NCI-H1105 treated with DMSO at 0.1 percent for 48 hours (cell line): ENCODE measurements at regions not wholly inside any gene's neighbourhood (a gene's known extent, or its start where the extent isn't known, plus 50 kb on each side); places are given as distances from the start of the nearest gene placed in this dataset.
A peak's percentile ranks its signal among the peaks of the same experiment; 100 is the strongest.
"Not testable (repeated sequence)": the region's sequence is repeated elsewhere in the genome, so short reads cannot be mapped to it uniquely, and the experiment has no call there.

Experiments used
- DNase-seq: peaks from one replicate; lab custom pipeline; 2025; lab: John Stamatoyannopoulos, UW

- DNase-seq: no peak
Measured at GRCh38 chr7:53596230-53596629, 560.8 kb downstream of the POM121L12 start.

DNA sequence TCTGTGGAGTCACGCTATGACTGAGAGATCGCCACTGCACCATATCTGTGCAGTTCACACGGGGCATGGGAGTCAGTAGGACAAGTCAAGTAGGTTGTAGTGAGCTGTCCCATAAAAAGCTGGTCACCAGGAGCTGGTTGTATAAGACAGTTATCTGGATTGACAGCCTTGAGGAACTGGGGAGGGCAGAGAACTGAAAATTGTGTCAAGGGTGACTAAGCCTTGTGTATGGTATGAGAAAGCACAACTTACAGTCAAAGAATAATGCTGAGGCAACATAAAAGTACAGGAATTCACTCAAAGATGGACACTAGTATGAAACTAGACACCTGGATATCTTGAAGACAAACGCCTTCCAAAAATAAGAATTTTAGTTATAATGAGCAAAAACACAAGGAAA lies 564.9 kb downstream of the POM121L12 start:
- no peak for DNase-seq

GRCh38 chr7:53602817-53603418 lies 567.5 kb downstream of the POM121L12 start:
- DNase-seq: no peak

DNA sequence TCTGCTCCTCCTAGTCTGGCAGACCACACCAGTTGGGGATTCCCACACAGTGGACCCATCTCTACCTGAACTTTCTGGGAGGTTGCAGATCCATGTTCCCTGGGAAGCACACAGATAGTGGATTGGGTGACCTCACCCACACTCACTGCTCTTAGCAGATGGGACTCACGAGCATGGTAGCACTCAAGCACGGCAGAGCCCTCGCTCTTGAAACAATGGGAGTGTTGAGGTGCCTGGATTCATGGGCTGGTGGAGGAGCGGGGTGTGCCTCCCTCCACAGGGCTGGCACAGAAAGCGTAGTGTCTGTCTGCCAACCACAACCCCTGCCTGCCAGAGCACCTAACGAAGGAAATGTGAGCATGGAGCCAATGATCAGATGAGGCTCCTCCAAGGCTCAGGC lies 568.0 kb downstream of the POM121L12 start:
- no peak for DNase-seq

- DNase-seq: no peak
Measured at GRCh38 chr7:53604201-53604600, 568.8 kb downstream of the POM121L12 start.

- DNase-seq: no peak
Measured at GRCh38 chr7:53607961-53608360, 572.5 kb downstream of the POM121L12 start.

GRCh38 chr7:53609185-53609584 lies 573.8 kb downstream of the POM121L12 start:
- DNase-seq: no peak

DNA sequence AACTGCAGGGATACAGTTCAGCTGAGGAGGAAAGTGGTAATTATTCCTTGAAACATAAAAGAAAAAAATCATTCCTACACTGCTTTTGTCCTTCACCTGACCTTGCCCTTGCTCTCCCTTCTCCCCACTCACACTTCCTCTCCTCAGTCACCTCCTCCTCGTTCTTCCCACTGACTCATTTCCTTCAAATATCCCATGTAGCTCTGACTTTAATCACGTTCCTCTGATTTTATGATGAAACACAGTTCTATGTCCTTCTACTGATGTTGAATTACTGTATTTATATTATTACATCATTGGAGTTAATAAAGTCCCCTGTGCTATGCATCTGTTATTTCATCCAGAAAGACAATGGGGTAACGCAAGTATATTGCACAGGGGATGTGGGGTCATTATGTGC lies 575.6 kb downstream of the POM121L12 start:
- no peak for DNase-seq

- DNase-seq: no peak
Measured at GRCh38 chr7:53624356-53624755, 588.9 kb downstream of the POM121L12 start.

DNA sequence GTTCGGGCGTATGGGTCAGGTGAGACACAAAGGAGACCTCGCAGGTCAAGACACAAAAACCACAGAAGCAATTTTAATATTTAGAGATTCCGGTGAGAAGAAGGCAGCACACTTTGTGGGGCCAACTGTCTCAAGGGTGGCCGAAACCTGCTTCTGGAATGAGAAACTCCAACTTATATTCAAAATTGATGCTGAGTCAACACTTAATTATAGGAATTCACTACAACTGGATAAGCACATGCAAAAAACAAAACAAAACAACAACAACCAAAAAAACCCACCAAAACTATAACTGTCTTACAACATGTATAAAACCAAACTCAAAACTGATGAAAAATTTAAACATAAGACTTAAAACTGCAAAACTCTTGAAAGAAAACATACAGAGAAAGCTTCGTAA lies 593.3 kb downstream of the POM121L12 start:
- DNase-seq: no peak

GRCh38 chr7:53635251-53635650 lies 599.8 kb downstream of the POM121L12 start:
- not testable (repeated sequence) for DNase-seq

GRCh38 chr7:53638517-53638916 lies 603.1 kb downstream of the POM121L12 start:
- no peak for DNase-seq

DNA sequence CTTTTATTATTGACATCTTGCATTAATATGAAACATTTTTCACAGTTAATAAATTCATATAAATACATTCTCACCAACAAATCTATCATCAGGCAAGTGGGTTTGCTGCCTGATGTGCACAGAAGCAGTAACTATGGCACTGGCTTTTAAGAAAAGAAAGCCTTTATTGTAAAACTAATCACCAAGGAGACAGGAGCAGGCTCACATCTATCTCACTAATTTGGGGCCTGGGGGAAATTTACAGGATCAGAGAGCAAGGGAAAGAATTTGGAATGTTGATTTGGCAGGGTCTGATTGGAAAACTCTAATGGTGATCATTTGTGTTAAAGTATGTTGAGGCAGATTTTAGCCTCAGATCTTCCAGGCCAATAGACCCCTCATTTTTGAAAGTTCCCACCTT lies 605.7 kb downstream of the POM121L12 start:
- no peak for DNase-seq

- DNase-seq: no peak
Measured at GRCh38 chr7:53642361-53642760, 606.9 kb downstream of the POM121L12 start.

DNA sequence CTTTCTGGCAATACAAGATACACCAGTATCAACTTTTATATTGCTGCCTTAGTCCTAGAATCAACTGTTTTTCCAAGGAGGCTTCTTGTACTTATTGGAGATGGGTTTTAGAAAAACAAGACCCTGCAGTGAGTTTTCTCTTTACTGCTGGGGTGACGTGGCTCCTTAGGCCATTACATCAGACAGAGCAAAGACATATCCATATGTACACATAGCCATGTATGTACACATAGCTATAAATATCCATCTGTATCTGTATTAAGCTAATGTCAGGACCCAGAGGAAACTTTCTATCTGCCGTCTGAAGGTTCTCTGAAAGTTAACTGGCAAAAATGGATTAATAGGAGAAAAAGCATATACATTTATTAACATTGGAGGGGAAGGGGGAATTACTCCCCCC lies 607.4 kb downstream of the POM121L12 start:
- no peak for DNase-seq

DNA sequence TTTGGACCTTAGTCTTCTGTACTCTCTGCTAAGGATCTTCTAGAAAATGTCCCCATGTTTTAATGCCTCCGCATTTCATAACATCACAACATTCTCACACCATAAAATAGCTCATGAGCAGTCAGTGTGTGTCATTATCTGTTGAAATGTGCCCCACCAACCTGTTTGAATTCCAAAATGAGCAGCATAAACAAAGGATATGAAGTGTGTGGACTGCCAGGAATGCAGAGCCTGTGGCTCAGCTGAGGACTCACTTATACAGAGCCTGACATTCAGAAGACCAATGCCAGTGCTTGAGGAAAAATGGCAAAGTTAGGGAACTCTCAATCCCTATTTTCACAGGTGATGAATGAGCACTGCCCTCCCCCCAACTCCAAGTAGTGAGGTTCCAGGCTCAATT lies 621.4 kb downstream of the POM121L12 start:
- no peak for DNase-seq

GRCh38 chr7:53657586-53657985 lies 622.2 kb downstream of the POM121L12 start:
- DNase-seq: no peak

DNA sequence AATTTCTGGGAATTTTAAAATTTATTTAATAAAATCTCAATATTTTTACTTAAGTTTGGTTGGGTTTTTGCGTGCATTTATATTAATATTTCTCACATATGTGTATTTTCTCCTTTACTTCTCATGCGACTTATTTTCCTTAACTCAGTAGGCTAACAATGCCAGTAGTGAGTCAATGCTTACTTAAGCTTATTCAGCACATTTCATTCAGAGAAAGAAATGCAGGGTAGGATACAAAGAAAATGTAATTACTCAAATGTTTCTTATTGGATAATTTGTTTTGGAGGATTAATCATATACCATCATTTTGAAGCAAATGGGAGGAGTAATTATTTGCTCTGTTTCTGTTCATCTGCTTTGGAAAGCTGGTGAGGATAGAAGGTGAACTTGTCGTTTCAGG lies 623.5 kb downstream of the POM121L12 start:
- DNase-seq: no peak

DNA sequence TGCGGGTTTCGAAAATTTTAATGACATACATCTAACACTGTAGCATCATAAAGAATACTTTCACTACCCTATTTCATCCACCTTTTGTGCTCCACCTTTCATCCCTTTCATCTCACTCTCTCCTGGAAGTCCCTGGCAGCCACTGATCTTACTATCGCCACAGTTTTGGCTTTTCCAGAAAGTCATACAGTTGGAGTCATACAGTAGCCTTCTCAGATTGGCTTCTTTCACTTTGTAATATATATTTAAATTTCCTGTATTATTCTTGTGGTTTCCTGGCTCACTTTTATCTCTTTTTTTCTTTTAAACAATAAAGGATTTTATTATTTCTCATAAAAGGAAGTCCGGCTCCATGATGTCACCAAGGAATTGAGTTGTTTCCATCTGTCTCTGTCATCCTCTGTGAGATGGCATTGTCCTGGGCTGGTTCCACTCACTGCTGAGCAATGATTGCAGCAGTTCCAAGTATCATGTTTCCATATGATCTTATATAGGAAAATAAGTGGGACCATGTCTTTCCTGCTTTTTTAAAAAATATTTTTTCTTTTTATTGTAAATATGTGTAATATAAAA lies 626.3 kb downstream of the POM121L12 start:
- no peak for DNase-seq

- DNase-seq: no peak
Measured at GRCh38 chr7:53672681-53673080, 637.2 kb downstream of the POM121L12 start.

GRCh38 chr7:53675835-53676234 lies 640.4 kb downstream of the POM121L12 start:
- no peak for DNase-seq

DNA sequence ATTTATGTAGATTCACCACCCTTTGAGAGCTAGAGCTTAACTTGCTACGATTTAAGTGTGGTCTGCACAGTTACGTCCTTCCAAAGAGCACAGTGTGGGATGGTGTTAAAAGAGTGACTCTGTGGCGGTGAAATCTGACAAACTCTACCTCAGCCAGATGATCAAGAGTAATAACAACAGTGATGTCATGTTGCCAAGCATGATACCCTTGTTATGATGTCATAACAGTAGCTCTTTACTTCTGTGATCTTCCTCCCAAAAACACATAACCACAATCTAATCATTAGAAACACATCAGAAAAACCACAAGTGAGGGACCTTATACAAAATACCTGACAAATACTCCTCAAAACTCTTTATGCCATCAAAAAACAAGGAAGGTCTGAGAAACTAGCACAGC lies 649.3 kb downstream of the POM121L12 start:
- no peak for DNase-seq

GRCh38 chr7:53690411-53690810 lies 655.0 kb downstream of the POM121L12 start:
- DNase-seq: no peak

- DNase-seq: peak; percentile 32
Measured at GRCh38 chr7:53697913-53698312, 662.5 kb downstream of the POM121L12 start.
